OCI-LY1 (cell line): ENCODE measurements at regions not wholly inside any gene's neighbourhood (a gene's known extent, or its start where the extent isn't known, plus 50 kb on each side); places are given as distances from the start of the nearest gene placed in this dataset.

ENCODE experiments used
- EZH2 ChIP-seq: fragments of 200-600 bp; sonication (generic), shearing (Covaris generic); IDR thresholded peaks from 2 replicates; pipeline ENCODE4 v1.8.0; 2017; ENCODE audit warnings: borderline replicate concordance, mixed run types, mild to moderate bottlenecking, antibody characterized with exemption, low read length, moderate library complexity, mixed read lengths
- TF ChIP-seq, protein P1 (sequence below): fragments of 200-600 bp; sonication (generic), shearing (Covaris generic); IDR thresholded peaks from 2 replicates; pipeline ENCODE4 v1.5.1; 2017; ENCODE audit warnings: mild to moderate bottlenecking, antibody characterized with exemption, low read length, moderate library complexity, mixed read lengths

DNA sequence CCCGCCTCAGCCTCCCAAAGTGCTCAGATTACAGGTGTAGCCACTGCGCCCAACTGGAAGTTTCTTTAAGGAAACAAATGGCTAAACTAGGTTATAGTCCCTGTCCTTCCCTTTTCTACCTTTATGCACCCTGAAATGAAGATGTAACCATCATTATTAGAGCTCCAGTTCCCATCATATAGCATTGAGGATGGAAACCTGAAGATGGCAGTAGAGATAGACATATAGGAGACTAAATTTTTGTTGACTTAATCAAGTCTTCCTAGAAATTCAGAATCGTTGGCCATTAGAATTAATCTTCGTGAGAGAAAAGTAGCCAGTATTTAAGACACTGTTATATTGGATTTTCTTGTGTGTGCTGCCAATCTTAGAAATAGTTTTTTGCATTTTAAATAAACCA is 1016.3 kb upstream of the NCAM2 start:
- TF ChIP-seq, protein P1, sequence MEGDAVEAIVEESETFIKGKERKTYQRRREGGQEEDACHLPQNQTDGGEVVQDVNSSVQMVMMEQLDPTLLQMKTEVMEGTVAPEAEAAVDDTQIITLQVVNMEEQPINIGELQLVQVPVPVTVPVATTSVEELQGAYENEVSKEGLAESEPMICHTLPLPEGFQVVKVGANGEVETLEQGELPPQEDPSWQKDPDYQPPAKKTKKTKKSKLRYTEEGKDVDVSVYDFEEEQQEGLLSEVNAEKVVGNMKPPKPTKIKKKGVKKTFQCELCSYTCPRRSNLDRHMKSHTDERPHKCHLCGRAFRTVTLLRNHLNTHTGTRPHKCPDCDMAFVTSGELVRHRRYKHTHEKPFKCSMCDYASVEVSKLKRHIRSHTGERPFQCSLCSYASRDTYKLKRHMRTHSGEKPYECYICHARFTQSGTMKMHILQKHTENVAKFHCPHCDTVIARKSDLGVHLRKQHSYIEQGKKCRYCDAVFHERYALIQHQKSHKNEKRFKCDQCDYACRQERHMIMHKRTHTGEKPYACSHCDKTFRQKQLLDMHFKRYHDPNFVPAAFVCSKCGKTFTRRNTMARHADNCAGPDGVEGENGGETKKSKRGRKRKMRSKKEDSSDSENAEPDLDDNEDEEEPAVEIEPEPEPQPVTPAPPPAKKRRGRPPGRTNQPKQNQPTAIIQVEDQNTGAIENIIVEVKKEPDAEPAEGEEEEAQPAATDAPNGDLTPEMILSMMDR = no peak; the same call in 1 of the 2 replicates
- TF ChIP-seq EZH2 = no peak
